ENCODE measurements at regions not wholly inside any gene's neighbourhood (a gene's known extent, or its start where the extent isn't known, plus 50 kb on each side); places are given as distances from the start of the nearest gene placed in this dataset.

DNA sequence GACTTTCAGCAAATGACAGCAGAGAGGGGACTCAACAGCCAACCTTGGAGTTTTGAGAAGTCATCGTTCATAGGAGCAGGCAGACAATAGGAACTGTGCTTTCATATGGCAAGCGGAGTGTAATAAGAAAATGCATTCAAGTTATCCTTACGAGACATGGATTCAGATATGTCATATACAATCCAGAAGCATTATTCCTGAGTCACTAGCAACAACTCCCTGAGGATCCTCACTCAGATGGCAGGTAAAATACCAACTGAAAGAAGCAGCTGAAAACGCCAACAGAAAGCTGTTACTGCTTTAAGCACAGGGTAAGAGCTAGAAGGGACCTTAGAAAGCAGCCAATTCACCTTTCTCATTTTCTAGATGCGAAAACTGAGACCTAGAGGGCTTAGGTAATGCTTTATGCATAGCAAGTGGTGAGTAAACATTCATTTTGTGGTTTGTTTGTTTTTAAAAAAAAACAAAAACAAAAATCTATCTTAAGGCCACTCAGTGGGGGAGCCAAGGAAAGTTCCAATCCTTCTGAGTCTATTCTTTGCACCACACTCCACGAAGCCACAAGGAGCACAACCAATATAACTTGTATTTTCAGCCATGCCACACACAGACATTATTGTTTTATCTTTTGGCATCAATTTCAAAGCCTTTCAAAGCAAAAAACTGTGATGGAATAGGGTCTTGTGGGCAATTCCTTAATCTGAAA, 89.1 kb upstream of the RIOK3 start:
- no peak for TF ChIP-seq SUZ12 (IDR thresholded peaks at IDR 0.05; ENCODE audit: extremely low read depth, insufficient read depth, insufficient read length)
- TF ChIP-seq YY1 (IDR thresholded peaks at IDR 0.05; ENCODE audit: insufficient read depth, insufficient read length), result no peak
- no peak for TF ChIP-seq ZNF274 (IDR thresholded peaks at IDR 0.05; ENCODE audit: low read depth, low read length)

Data from NT2/D1 (cell line).